KBM-7 (cell line): ENCODE measurements at regions not wholly inside any gene's neighbourhood (a gene's known extent, or its start where the extent isn't known, plus 50 kb on each side); places are given as distances from the start of the nearest gene placed in this dataset.
"Not testable (repeated sequence)": the region's sequence is repeated elsewhere in the genome, so short reads cannot be mapped to it uniquely, and the experiment has no call there.

Source experiments
- DNase-seq: peaks from one replicate; pipeline ENCODE4 v3.0.0-alpha.2; 2015
- in situ Hi-C: fragments of 300-500 bp; cut with MboI; formaldehyde crosslinking; loops from 2 replicates; pipeline ENCODE4 v1.14.3; 2020; ENCODE audit warnings: low sequenced_read_pairs, low pct_unique_long_range_greater_than_20kb, mixed read lengths

DNA sequence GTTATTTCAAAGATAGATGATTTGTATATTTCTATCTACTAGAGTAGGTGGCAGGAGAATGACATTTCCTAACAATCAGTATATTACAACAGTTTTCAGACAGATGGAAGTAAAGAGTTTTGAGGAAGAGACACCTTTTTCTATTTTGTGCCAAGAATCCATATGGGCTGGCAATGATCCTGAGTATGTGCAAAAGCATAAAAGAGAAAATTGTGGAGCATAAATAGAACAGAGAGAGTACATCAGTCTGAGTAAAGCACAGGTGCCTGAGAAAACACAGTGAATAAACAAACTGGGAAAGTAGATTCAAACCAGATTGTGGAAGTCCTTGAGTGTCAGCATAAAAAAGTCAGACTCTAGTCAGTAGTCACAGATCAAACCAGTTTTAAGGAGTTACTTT, 96.8 kb upstream of the WDR44 start:
- in situ Hi-C loops: loop anchor here (25.0 kb wide), 1 partner anchor 262 kb away; no protein-coding TSS in a partner anchor

DNA sequence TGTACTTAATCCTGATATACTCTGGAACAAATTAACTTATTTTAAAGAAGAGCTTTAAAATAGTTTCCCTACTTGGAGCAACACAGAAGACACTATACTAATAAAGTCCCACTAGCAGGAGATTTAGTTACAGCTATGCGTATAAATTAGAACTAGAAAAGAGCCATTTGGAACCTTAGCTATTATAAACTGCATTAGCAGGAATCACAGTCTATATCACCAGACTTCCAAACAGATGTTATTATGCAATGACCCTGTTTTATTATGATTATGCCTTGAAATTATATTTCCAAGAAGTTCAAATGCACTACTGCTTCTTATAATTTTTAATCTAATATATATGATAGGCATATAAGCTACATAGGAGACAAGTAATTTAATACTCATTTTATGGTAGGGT, 95.5 kb upstream of the WDR44 start:
- in situ Hi-C loops: no loop called here
- DNase-seq: no peak

More for the DNA sequence above, 96.8 kb upstream of the WDR44 start:
- DNase-seq: no peak

DNA sequence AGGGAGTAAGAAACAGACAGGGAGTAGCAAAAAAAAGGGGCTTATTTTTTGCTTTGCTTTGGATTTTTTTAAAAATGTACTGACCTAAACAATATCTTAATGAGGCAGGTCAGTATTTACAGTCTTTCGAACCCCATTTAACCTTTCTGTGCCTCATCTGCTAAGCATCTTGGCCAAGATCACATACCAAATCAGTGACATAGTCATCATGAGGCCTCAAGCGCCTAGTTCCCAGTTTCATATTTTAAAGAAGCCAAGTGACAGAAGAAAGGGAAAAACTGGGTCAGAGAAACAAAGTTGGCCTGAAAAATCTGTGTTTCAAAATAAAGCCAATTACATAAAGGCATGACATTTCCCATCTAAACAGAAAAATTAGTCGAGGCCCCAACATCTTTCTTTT, 94.6 kb upstream of the WDR44 start:
- in situ Hi-C loops: no loop called here
- DNase-seq: no peak

DNA sequence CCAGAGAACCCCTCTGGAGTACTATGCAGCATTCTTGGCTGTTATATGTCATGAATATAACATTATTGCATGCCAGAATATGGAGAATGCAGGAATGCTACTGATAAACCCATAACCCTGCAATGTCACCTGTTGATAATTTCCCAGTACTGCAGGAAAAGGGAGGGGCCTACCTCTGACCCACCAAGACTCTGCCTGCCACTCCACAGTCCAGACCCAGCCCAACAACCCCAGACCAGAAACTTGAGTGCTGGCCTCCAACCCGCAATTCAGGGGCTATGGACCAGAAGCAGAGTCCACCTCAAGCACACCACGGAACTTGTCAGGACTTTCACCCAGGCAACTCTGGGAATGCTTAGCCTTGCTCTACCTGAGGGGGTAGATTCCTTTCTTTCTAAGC, 92.9 kb upstream of the WDR44 start:
- in situ Hi-C loops: no loop called here

DNA sequence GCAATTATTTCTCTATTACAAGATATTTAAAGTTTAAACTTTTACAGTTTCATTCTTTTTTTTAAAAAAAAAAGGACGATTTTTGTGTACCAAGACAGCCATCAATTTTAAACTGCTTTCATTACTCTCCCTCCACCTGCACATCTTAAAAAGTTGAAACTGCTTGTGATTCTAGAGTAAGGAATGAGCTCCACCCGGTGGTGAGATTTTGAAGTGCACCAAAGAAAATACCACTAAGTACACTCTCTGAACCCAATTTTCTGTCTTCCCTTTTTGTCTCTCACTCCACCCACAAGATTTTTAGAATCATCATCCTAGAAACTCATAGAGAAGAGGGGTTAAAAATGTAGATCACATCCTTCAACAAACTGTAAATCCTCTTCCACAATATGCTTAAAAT, 91.3 kb upstream of the WDR44 start:
- DNase-seq: peak; percentile 83
- in situ Hi-C loops: no loop called here

More for the DNA sequence above, 92.9 kb upstream of the WDR44 start:
- no peak for DNase-seq

DNA sequence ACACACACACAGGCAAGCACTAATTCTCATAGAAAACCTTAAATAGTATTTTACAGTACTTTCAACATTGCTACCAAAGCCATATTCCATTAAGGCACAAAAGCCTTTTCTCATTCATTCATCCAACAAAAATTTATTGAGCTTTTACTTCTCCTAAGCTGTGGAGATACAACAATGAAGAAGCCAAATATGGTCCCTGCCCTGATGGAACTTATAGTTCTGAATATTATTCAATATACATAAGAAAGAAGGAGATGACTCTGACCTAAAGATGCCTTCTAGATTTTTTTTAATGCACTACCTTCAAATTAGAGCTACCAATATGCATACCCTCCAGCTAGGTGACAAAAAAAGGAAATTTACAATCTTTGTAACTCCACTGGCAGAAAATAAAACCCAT, 90.0 kb upstream of the WDR44 start:
- DNase-seq: no peak
- in situ Hi-C loops: no loop called here

DNA sequence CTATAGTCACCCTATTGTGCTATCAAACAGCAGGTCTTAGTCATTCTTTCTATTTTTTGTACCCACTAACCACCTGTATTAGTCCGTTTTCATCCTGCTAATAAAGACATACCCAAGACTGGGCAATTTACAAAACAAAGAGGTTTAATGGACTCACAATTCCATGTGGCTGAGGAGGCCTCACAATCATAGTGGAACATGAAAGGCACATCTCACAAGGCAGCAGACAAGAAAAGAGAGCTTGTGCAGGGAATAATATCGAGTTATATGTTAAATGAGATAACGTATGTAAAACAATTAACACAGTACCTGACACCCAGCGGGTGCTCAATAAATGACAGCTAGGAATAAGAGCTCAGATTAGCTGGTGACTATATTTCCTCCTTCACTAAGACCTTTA, 88.1 kb upstream of the WDR44 start:
- no peak for DNase-seq
- in situ Hi-C loops: no loop called here

DNA sequence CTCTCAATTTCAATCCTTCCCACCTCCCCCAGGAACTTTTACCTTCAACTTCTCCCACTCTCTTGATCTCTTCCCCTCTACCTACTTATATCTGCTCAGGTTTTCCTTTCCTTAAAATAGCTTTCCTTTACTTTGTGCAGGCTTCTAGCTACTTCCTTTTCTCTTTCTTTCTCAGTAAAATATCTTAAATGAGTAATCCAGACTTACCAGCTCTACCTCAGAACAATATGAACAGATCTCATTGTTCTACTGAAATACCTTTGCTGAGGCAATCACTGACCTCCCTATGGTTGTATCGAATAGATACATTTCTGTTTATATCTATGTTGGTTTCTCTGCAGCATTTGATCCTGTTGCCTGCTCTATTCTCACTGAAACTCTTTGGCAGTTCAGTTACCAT, 86.7 kb upstream of the WDR44 start:
- in situ Hi-C loops: no loop called here
- DNase-seq: no peak

DNA sequence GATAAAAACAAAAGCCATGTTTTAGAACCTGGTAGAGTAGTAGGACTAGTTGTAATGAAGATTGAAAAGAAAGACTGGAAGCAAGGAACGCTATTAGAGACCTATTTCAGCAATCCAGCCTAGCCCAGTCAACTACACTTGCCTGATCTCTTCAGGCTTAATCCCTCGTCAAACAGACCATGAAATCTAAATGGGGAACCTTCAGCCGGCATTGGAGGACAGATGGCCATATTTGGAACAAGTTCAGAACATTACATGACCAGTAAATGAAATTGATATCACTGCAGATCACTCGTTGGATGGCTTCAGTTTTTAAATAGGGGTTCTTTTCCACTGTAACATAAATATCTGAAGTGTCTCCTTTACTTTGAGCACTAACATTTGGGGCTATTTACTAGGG, 84.8 kb upstream of the WDR44 start:
- no peak for DNase-seq
- in situ Hi-C loops: no loop called here

DNA sequence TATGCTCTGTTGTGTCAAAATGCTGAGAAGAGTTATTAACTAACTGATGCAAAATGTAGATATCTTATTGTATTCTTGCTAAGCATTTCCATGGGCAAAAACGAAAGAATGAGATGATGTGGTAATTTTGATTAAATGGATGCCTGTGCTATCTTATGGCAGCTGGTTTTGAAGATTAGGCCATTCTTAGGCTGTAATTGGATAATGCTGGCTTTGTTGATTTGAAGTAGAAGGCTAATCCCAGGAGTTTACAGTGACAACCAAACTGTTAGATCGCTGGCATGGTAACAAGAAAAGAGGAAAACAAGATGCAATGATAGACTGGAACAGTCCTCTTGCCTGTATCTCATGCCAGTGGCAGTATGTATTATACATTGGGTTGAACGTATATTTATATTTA, 74.1 kb upstream of the WDR44 start:
- DNase-seq: no peak
- in situ Hi-C loops: no loop called here

DNA sequence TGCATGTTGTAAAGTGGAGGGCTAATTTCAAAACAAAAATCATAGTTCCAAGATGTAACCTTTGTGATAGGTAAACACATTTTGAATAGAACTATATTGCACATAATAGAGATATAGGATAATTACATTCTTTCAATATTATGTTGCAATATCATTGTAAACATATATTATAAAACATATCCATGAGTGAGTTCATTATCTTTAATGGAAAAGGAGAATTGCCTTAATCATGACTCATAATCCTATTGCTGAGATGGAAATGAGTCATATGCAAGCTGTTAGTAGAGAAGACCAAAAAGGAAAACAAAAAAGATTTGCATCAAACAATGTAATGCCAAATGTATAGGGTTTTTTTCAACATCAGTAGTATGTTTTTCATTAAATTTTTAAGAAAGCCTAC, 73.7 kb upstream of the WDR44 start:
- in situ Hi-C loops: no loop called here
- DNase-seq: no peak

DNA sequence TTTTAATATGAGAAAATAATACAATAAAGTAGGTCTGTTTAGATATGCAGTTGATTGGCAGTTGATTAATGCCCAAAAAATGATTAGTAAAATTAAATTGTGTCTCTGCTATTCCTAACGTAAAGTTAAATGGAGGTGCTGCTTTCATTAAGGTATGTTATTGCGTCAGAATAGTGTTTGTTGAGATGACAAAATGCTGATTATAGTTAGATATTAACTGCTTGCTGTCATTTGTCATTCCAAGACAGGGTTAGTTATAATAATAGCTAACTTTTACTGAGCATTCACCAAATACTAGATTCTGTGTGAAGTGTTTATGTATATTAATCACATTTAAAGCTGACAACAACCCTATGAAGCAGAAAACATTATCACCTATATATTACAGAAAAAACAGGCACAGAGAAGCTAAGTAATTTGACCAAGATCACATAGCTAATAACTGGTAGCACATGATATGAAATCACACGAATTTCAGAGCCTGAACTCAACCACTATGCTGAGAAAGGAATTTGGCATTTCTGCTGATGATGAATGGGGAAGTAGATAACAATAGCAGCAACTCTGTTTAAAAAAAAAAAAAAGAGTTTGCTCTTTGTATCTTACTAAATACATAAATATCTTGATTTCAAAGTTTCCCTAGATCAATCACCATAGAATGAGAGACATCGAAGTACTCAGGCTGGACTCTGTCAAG, 59.7 kb upstream of the WDR44 start:
- in situ Hi-C loops: no loop called here

DNA sequence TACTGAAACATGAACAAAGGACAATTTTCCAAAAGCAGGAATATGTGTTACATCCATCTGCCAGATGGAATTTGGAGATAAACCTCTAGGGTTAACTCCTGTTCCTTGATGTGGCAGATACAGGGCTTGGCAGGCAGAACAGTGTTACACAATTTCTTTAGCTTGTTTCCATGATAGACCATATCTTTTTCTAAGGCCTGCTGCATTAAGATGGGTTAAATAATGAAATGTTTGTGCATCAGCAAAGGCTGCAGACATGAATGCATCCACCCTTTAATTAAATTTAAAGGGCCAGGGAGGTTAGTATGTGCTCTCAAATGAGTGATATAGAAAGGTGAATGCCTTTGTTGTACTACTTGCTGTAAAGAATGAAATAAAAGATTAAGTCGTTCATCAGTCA, 50.1 kb upstream of the WDR44 start:
- DNase-seq, in situ Hi-C loops: not testable (repeated sequence)

More for the DNA sequence above, 59.7 kb upstream of the WDR44 start:
- DNase-seq: no peak
